Peyer's patch (tissue), 4 donors: ENCODE measurements at regions not wholly inside any gene's neighbourhood (a gene's known extent, or its start where the extent isn't known, plus 50 kb on each side); places are given as distances from the start of the nearest gene placed in this dataset.
"Not testable (repeated sequence)": the region's sequence is repeated elsewhere in the genome, so short reads cannot be mapped to it uniquely, and the experiment has no call there.

Source experiments
- POLR2A ChIP-seq, 2 donors: fragments of 450-650 bp; IDR thresholded peaks; one replicate each; pipeline ENCODE4 v1.5.1; 2017; ENCODE audit warnings: antibody characterized with exemption in 2 of 2, mild to moderate bottlenecking in 2 of 2, moderate library complexity in 2 of 2
- TF ChIP-seq, protein P1 (sequence below), 6 experiments: fragments of 450-650 bp in 4 of 6; fragments of 200-600 bp in 2 of 6; sonication (generic) in 1 of 6; IDR thresholded peaks; one replicate each; pipeline ENCODE4 v1.5.1; 2017 to 2019; ENCODE audit warnings: antibody characterized with exemption in 6 of 6, mild to moderate bottlenecking in 3 of 6, moderate library complexity in 1 of 6

DNA sequence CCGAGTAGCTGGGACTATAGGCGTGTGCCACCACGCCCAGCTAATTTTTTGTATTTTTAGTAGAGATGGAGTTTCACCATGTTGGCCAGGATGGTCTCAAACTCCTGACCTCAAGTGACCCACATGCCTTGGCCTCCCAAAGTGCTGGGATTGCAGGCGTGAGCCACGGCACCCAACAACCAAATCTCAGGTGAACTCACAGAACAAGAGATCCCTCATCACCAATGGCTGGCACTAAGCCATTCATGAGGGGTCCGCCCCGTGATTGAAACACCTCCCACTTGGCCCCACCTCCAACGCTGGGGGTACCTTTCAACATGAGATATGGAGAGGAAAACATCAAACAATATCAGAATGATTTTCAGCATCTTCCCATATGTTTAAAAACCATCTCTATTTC lies 94.2 kb downstream of the TEX36 start:
- not testable (repeated sequence) for TF ChIP-seq POLR2A (IDR thresholded peaks at IDR 0.05)
- TF ChIP-seq, protein P1, sequence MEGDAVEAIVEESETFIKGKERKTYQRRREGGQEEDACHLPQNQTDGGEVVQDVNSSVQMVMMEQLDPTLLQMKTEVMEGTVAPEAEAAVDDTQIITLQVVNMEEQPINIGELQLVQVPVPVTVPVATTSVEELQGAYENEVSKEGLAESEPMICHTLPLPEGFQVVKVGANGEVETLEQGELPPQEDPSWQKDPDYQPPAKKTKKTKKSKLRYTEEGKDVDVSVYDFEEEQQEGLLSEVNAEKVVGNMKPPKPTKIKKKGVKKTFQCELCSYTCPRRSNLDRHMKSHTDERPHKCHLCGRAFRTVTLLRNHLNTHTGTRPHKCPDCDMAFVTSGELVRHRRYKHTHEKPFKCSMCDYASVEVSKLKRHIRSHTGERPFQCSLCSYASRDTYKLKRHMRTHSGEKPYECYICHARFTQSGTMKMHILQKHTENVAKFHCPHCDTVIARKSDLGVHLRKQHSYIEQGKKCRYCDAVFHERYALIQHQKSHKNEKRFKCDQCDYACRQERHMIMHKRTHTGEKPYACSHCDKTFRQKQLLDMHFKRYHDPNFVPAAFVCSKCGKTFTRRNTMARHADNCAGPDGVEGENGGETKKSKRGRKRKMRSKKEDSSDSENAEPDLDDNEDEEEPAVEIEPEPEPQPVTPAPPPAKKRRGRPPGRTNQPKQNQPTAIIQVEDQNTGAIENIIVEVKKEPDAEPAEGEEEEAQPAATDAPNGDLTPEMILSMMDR (IDR thresholded peaks at IDR 0.05): not testable (repeated sequence)
